Stimulated activated CD4-positive, alpha-beta T cell treated with anti-CD3 and anti-CD28 coated beads, Interleukin-1b, Interleukin-23, amount 100 ng/mL, for 48 hours (primary cell): ENCODE measurements at regions not wholly inside any gene's neighbourhood (a gene's known extent, or its start where the extent isn't known, plus 50 kb on each side); places are given as distances from the start of the nearest gene placed in this dataset.

Experiments
- DNase-seq: peaks from one replicate; pipeline ENCODE4 v3.0.0-alpha.2; 2020

- DNase-seq = no peak
Observed at GRCh38 chr15:47824147-47824546, 106.8 kb downstream of the SEMA6D start.

- DNase-seq = no peak
Observed at GRCh38 chr15:47829667-47830066, 112.4 kb downstream of the SEMA6D start.

- no peak for DNase-seq
Observed at GRCh38 chr15:47834093-47834492, 116.8 kb downstream of the SEMA6D start.

GRCh38 chr15:47839233-47839825 lies 122.0 kb downstream of the SEMA6D start:
- DNase-seq = no peak

GRCh38 chr15:47843124-47843663 lies 125.9 kb downstream of the SEMA6D start:
- DNase-seq = no peak

- no peak for DNase-seq
Observed at GRCh38 chr15:47844437-47844836, 127.1 kb downstream of the SEMA6D start.

- DNase-seq = no peak
Observed at GRCh38 chr15:47846128-47846868, 129.0 kb downstream of the SEMA6D start.

- no peak for DNase-seq
Observed at GRCh38 chr15:47846876-47847275, 129.6 kb downstream of the SEMA6D start.

GRCh38 chr15:47856071-47856470 lies 138.8 kb downstream of the SEMA6D start:
- no peak for DNase-seq

GRCh38 chr15:47857014-47857775 lies 139.9 kb downstream of the SEMA6D start:
- DNase-seq = no peak

GRCh38 chr15:47857776-47858167 lies 140.5 kb downstream of the SEMA6D start:
- no peak for DNase-seq

GRCh38 chr15:47861111-47861903 lies 144.0 kb downstream of the SEMA6D start:
- no peak for DNase-seq

GRCh38 chr15:47862402-47862801 lies 145.1 kb downstream of the SEMA6D start:
- no peak for DNase-seq

- no peak for DNase-seq
Observed at GRCh38 chr15:47866446-47866845, 149.1 kb downstream of the SEMA6D start.

GRCh38 chr15:47870300-47870955 lies 153.1 kb downstream of the SEMA6D start:
- no peak for DNase-seq

- no peak for DNase-seq
Observed at GRCh38 chr15:47870956-47871625, 153.8 kb downstream of the SEMA6D start.

GRCh38 chr15:47872208-47872607 lies 154.9 kb downstream of the SEMA6D start:
- no peak for DNase-seq

GRCh38 chr15:47872869-47873432 lies 155.6 kb downstream of the SEMA6D start:
- DNase-seq = no peak

GRCh38 chr15:47876986-47877385 lies 159.7 kb downstream of the SEMA6D start:
- DNase-seq = no peak

GRCh38 chr15:47877836-47878235 lies 160.5 kb downstream of the SEMA6D start:
- DNase-seq = no peak

GRCh38 chr15:47885920-47886319 lies 168.6 kb downstream of the SEMA6D start:
- no peak for DNase-seq
